Neural cell (in vitro differentiated cells): ENCODE measurements at regions not wholly inside any gene's neighbourhood (a gene's known extent, or its start where the extent isn't known, plus 50 kb on each side); places are given as distances from the start of the nearest gene placed in this dataset.

Source experiments
- CTCF ChIP-seq: fragments of 450-650 bp; IDR thresholded peaks from 2 replicates; pipeline ENCODE4 v1.5.1; 2014; ENCODE audit warnings: antibody characterized with exemption, mild to moderate bottlenecking, moderate library complexity; ENCODE audit not compliant: poor library complexity, severe bottlenecking
- EP300 ChIP-seq: fragments of 450-650 bp; conservative IDR thresholded peaks from 2 replicates; pipeline ENCODE4 v1.6.1; 2014; ENCODE audit warnings: antibody characterized with exemption, mild to moderate bottlenecking, moderate library complexity; ENCODE audit not compliant: poor library complexity, severe bottlenecking
- EZH2 ChIP-seq: fragments of 200-600, 300-800 bp; shearing (Covaris generic), sonication (generic); IDR thresholded peaks from 2 replicates; pipeline ENCODE4 v1.6.1; 2014; ENCODE audit warnings: antibody characterized with exemption, low read length, borderline replicate concordance, mild to moderate bottlenecking; ENCODE audit not compliant: insufficient read depth, poor library complexity, severe bottlenecking
- POLR2AphosphoS5 ChIP-seq: IDR thresholded peaks from 2 replicates; pipeline ENCODE4 v1.6.1; 2012

- TF ChIP-seq POLR2AphosphoS5 (no peak), EZH2 (no peak), EP300 (no peak), CTCF (no peak)
Measured at GRCh38 chr20:62532921-62533320, 57.1 kb upstream of the GATA5 start.
